ENCODE measurements at regions not wholly inside any gene's neighbourhood (a gene's known extent, or its start where the extent isn't known, plus 50 kb on each side); places are given as distances from the start of the nearest gene placed in this dataset.

GRCh38 chr3:34216711-34217335 is 418.4 kb downstream of the PDCD6IP start:
- DNase-seq (no peak), ATAC-seq (no peak)
- intact Hi-C loops (cut with DNase I) = no loop called here
- no peak for TF ChIP-seq CTCF (IDR thresholded peaks at IDR 0.05)
- H3K27ac ChIP-seq = no peak overlapping the region
- no peak overlapping the region for H3K4me3 ChIP-seq
- H3K36me3 ChIP-seq = no peaks in the 10 kb centered on the region
- peaks cover 0 to 5% of the 10 kb centered on the region in 2 donors for H3K4me1 ChIP-seq
- H3K27me3 ChIP-seq = no peaks in the 10 kb centered on the region
- H3K9me3 ChIP-seq = no peaks in the 10 kb centered on the region

DNA sequence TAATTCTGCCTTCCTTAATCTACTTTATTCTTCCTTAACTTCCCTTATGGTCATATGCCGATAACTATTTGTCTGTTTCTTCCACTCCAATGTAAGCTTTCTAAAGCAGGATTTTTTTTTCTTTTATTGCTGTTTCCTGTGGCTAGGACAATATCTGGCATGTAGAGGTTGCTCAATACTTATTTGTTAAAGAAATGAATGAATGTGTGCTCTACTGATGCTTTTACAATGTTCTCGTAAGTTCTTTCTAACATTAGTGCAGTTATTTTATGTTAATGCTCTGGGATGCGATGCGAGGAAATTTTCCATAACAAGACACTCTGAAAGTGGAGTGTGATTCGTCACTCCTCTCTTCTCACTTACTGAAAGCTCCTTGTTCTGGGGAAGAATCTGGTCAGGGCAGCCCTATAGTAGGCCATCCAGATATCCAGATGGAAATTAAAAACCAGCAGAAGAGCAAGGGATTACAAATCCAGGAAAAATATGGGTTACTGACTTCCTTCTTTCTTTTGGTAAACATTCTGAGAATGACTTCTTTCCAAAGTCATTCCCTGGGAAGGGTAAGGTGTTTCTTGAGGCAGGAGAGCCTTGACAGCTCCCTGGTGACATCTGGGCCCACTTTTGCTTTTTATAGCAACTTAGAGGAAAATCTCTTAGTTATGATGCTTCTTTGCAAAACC is 420.4 kb downstream of the PDCD6IP start:
- H3K27ac ChIP-seq = no peak overlapping the region
- no peaks in the 10 kb centered on the region for H3K36me3 ChIP-seq
- no peak overlapping the region for H3K4me3 ChIP-seq
- H3K27me3 ChIP-seq = no peaks in the 10 kb centered on the region
- no peak for TF ChIP-seq CTCF (IDR thresholded peaks at IDR 0.05)
- no peak for DNase-seq
- no peaks in the 10 kb centered on the region for H3K9me3 ChIP-seq
- intact Hi-C loops (cut with DNase I) = no loop called here
- H3K4me1 ChIP-seq = no peaks in the 10 kb centered on the region
- no peak for ATAC-seq

- H3K27ac ChIP-seq = no peak overlapping the region
- no peak for ATAC-seq
- TF ChIP-seq CTCF (IDR thresholded peaks at IDR 0.05) = no peak
- H3K4me3 ChIP-seq = no peak overlapping the region
- no peaks in the 10 kb centered on the region for H3K27me3 ChIP-seq
- no peaks in the 10 kb centered on the region for H3K4me1 ChIP-seq
- no peak for DNase-seq
- intact Hi-C loops (cut with DNase I) = no loop called here
- H3K36me3 ChIP-seq = no peaks in the 10 kb centered on the region
- no peaks in the 10 kb centered on the region for H3K9me3 ChIP-seq
Observed at GRCh38 chr3:34219556-34219955, 421.1 kb downstream of the PDCD6IP start.

DNA sequence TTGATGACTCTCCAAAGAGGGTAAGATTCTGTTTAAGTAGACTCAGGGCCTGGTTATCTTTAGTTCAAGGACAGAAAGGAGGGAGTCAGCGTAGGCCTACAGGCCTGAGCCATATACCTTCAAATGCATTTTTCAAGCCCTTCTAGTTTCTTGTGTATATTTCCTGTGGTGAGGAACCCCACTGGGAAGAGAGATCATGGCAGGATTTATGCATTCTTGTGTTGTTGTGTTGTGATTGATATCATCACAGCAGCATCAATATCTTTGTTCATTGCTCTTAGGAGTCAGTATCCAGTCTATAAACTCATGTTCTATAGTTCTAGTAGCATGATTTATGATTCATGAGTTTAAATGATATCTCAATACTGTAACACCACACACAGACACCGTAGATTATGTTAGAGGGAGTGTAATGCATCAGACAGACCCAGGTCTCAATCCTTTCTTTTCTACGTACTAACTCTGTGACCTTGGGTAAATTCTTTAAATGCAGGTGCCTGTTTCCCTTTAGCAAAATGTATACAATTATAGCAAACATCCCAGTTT is 427.5 kb downstream of the PDCD6IP start:
- H3K27me3 ChIP-seq = no peaks in the 10 kb centered on the region
- intact Hi-C loops (cut with DNase I) = no loop called here

More for the DNA sequence above, 427.5 kb downstream of the PDCD6IP start:
- DNase-seq = no peak
- H3K4me3 ChIP-seq = no peak overlapping the region
- TF ChIP-seq CTCF (IDR thresholded peaks at IDR 0.05) = no peak
- ATAC-seq = no peak
- no peaks in the 10 kb centered on the region for H3K36me3 ChIP-seq
- H3K27ac ChIP-seq = no peak overlapping the region
- no peaks in the 10 kb centered on the region for H3K9me3 ChIP-seq
- no peaks in the 10 kb centered on the region for H3K4me1 ChIP-seq

All from left lung (tissue), 4 donors.